Endothelial cell of umbilical vein (primary cell): ENCODE measurements at regions not wholly inside any gene's neighbourhood (a gene's known extent, or its start where the extent isn't known, plus 50 kb on each side); places are given as distances from the start of the nearest gene placed in this dataset.

ENCODE experiments used
- BruUV-seq: library from RNA; stranded (reverse); fragments of 400-500 nt; replicated peaks from 2 replicates; lab custom pipeline; 2021; lab: Mats Ljungman, UMichigan
- CTCF ChIA-PET: fragments of 300-600, 350-600 bp; sonication (Branson Sonifier 250); formaldehyde crosslinking; loops from one replicate; lab custom pipeline; 2021; ENCODE audit warnings: antibody characterized with exemption, inconsistent platforms; lab: Charles Lee
- POLR2A ChIA-PET: fragments of 300-600, 350-600 bp; sonication (Branson Sonifier 250); formaldehyde crosslinking; loops from one replicate; lab custom pipeline; 2021; ENCODE audit warnings: antibody characterized with exemption, inconsistent platforms; lab: Charles Lee
- DNase-seq: peaks from one replicate; pipeline ENCODE4 v3.0.0-alpha.2; 2011; ENCODE audit warnings: low read depth, low spot score
- FAIRE-seq: peaks from 2 replicates; lab custom pipeline; 2011; peaks lifted over from hg19 to GRCh38; lab: Jason Lieb, UNC
- H2AFZ ChIP-seq: 2 replicates; pipeline ENCODE4 v1.6.0; 2012; ENCODE audit warnings: low read depth, low read length, control low read depth, inconsistent platforms
- H3K27ac ChIP-seq: 2 replicates; pipeline ENCODE4 v1.5.1; 2011; ENCODE audit warnings: low read depth, mild to moderate bottlenecking, control low read depth, low read length, moderate library complexity; ENCODE audit not compliant: insufficient read depth
- H3K27me3 ChIP-seq, 2 experiments: 2 replicates each; pipeline versions ENCODE4 v1.6.0 to v1.6.1; 2011; ENCODE audit warnings: low read length in 2 of 2, mixed read lengths in 1 of 2; ENCODE audit not compliant: control insufficient read depth in 2 of 2, insufficient read depth in 2 of 2
- H3K36me3 ChIP-seq, 2 experiments: 2 replicates in 1 of 2; 3 replicates in 1 of 2; pipeline ENCODE4 v1.5.1; 2011; ENCODE audit warnings: low read length in 2 of 2, mild to moderate bottlenecking in 1 of 2, moderate library complexity in 1 of 2; ENCODE audit not compliant: control insufficient read depth in 2 of 2, insufficient read depth in 2 of 2; ENCODE audit errors: extremely low read depth in 1 of 2
- H3K4me1 ChIP-seq: 3 replicates; pipeline ENCODE4 v1.5.1; 2011; ENCODE audit warnings: mild to moderate bottlenecking, low read length; ENCODE audit not compliant: control insufficient read depth, insufficient read depth; ENCODE audit errors: extremely low read depth
- H3K4me2 ChIP-seq: 2 replicates; pipeline ENCODE4 v1.6.1; 2011; ENCODE audit warnings: low read length, control low read depth, mixed read lengths; ENCODE audit not compliant: insufficient read depth
- H3K4me3 ChIP-seq, 3 experiments: fragments of 200-600 bp in 1 of 3; sonication (generic), shearing (Covaris generic) in 1 of 3; replicated peaks in 1 of 3; 2 replicates each; pipeline ENCODE4 v1.5.1; 2011 to 2016; ENCODE audit warnings: control low read depth in 3 of 3, low read length in 3 of 3, mild to moderate bottlenecking in 2 of 3, inconsistent platforms in 1 of 3, low read depth in 1 of 3, moderate library complexity in 1 of 3; ENCODE audit not compliant: insufficient read depth in 1 of 3
- H3K79me2 ChIP-seq: 2 replicates; pipeline ENCODE4 v1.6.0; 2012; ENCODE audit warnings: low read length, inconsistent platforms; ENCODE audit not compliant: control insufficient read depth, insufficient read depth
- H3K9ac ChIP-seq: replicated peaks from 2 replicates; pipeline ENCODE3; 2011; ENCODE audit warnings: low read length, control low read depth; ENCODE audit not compliant: insufficient read depth; ENCODE audit errors: extremely low read depth
- H3K9me1 ChIP-seq: replicated peaks from 3 replicates; pipeline ENCODE4 v1.6.0; 2011; ENCODE audit warnings: mild to moderate bottlenecking, low read length; ENCODE audit not compliant: control insufficient read depth, insufficient read depth; ENCODE audit errors: extremely low read depth
- H3K9me3 ChIP-seq: replicated peaks from 2 replicates; pipeline ENCODE4 v1.5.1; 2012; ENCODE audit warnings: low read length, inconsistent platforms; ENCODE audit not compliant: control insufficient read depth, insufficient read depth
- H4K20me1 ChIP-seq: replicated peaks from 2 replicates; pipeline ENCODE3; 2011; ENCODE audit warnings: mild to moderate bottlenecking, low read length; ENCODE audit not compliant: control insufficient read depth, insufficient read depth; ENCODE audit errors: extremely low read depth
- EZH2 ChIP-seq: IDR thresholded peaks from 2 replicates; pipeline ENCODE4 v1.6.1; 2012; ENCODE audit warnings: borderline replicate concordance, low read depth, mild to moderate bottlenecking, moderate library complexity, low read length, inconsistent platforms; ENCODE audit not compliant: severe bottlenecking
- GATA2 ChIP-seq: IDR thresholded peaks from 2 replicates; pipeline ENCODE4 v1.7.0; 2011; ENCODE audit warnings: low read depth, mild to moderate bottlenecking, moderate library complexity, mixed read lengths, low read length; ENCODE audit not compliant: insufficient read length, insufficient read depth
- JUN ChIP-seq: IDR thresholded peaks from 2 replicates; pipeline ENCODE4 v1.6.1; 2011; ENCODE audit warnings: borderline replicate concordance, low read depth; ENCODE audit not compliant: insufficient read length, insufficient read depth
- MYC ChIP-seq: IDR thresholded peaks from one replicate; pipeline ENCODE4 v1.6.1; 2011; ENCODE audit warnings: mild to moderate bottlenecking, low read depth, low read length
- POLR2AphosphoS5 ChIP-seq: IDR thresholded peaks from 2 replicates; pipeline ENCODE4 v1.6.1; 2012; ENCODE audit warnings: low read depth, mild to moderate bottlenecking, control low read depth, low read length, moderate library complexity; ENCODE audit not compliant: insufficient read depth
- dilution Hi-C: fragments of 300-500 bp; cut with MboI; formaldehyde crosslinking; loops from one replicate; pipeline ENCODE4 v1.15.0; 2019; ENCODE audit warnings: low sequenced_read_pairs; ENCODE audit not compliant: extremely low pct_ligation_motif_present
- intact Hi-C: fragments of 100-400 bp; cut with micrococcal nuclease; formaldehyde crosslinking; loops from one replicate; pipeline ENCODE4 v1.10.0; 2022

GRCh38 chr1:209458921-209459320 lies 124.6 kb upstream of the CAMK1G start:
- no peak overlapping the region for H3K27ac ChIP-seq
- no peaks in the 10 kb centered on the region for H3K79me2 ChIP-seq
- ChIA-PET CTCF (no interaction called here), POLR2A (no interaction called here)
- no peaks in the 10 kb centered on the region for H3K9me1 ChIP-seq
- dilution Hi-C loops: no loop called here
- H3K9me3 ChIP-seq: no peaks in the 10 kb centered on the region
- H3K36me3 ChIP-seq: no peaks in the 10 kb centered on the region
- no TSS peak for BruUV-seq
- no peak overlapping the region for H3K4me2 ChIP-seq
- no peak overlapping the region for H2AFZ ChIP-seq
- H3K4me1 ChIP-seq: no peaks in the 10 kb centered on the region
- FAIRE-seq (no peak), DNase-seq (no peak)
- no peaks in the 10 kb centered on the region for H4K20me1 ChIP-seq
- no peak overlapping the region for H3K4me3 ChIP-seq
- TF ChIP-seq POLR2AphosphoS5 (no peak), MYC (no peak), GATA2 (no peak), EZH2 (no peak)
- no peak overlapping the region for H3K9ac ChIP-seq
- intact Hi-C loops: no loop called here
- H3K27me3 ChIP-seq: no peaks in the 10 kb centered on the region

GRCh38 chr1:209461168-209461567 lies 122.3 kb upstream of the CAMK1G start:
- no peaks in the 10 kb centered on the region for H3K9me3 ChIP-seq
- no peaks in the 10 kb centered on the region for H3K9me1 ChIP-seq
- H4K20me1 ChIP-seq: no peaks in the 10 kb centered on the region
- intact Hi-C loops (no loop called here), dilution Hi-C loops (no loop called here)
- H3K4me1 ChIP-seq: no peaks in the 10 kb centered on the region
- no TSS peak for BruUV-seq
- no peak overlapping the region for H2AFZ ChIP-seq
- ChIA-PET POLR2A (no interaction called here), CTCF (no interaction called here)
- no peaks in the 10 kb centered on the region for H3K27me3 ChIP-seq
- no peak overlapping the region for H3K4me2 ChIP-seq
- no peak overlapping the region for H3K4me3 ChIP-seq
- no peak overlapping the region for H3K27ac ChIP-seq
- TF ChIP-seq JUN: no peak
- FAIRE-seq (no peak), DNase-seq (no peak)
- no peaks in the 10 kb centered on the region for H3K36me3 ChIP-seq
- no peak overlapping the region for H3K9ac ChIP-seq
- H3K79me2 ChIP-seq: no peaks in the 10 kb centered on the region
